PC-9 (cell line): ENCODE measurements at regions not wholly inside any gene's neighbourhood (a gene's known extent, or its start where the extent isn't known, plus 50 kb on each side); places are given as distances from the start of the nearest gene placed in this dataset.

Experiments used
- BruUV-seq: library from RNA; stranded (reverse); fragments of 400-500 nt; replicated peaks from 2 replicates; lab custom pipeline; 2021; lab: Mats Ljungman, UMichigan
- CTCF ChIA-PET: fragments of 300-600 bp; sonication (Branson Sonifier 250); formaldehyde crosslinking; loops from one replicate; lab custom pipeline; 2022; ENCODE audit warnings: antibody characterized with exemption; lab: Charles Lee
- POLR2A ChIA-PET: fragments of 300-600 bp; sonication (Branson Sonifier 250); formaldehyde crosslinking; loops from one replicate; lab custom pipeline; 2022; ENCODE audit warnings: antibody characterized with exemption; ENCODE audit not compliant: unreplicated experiment; lab: Charles Lee
- DNase-seq, 2 experiments: peaks; one replicate each; pipeline versions ENCODE4 v3.0.0 to v3.0.0-alpha.2; 2015 to 2022; ENCODE audit warnings: mixed read lengths in 1 of 2
- H2AFZ ChIP-seq: fragments of 200-600 bp; sonication (generic); 2 replicates; pipeline ENCODE4 v1.8.1; 2017; ENCODE audit warnings: antibody characterized with exemption
- H3F3A ChIP-seq: fragments of 200-600 bp; sonication (generic); 2 replicates; pipeline ENCODE4 v1.8.1; 2017; ENCODE audit warnings: antibody characterized with exemption, mild to moderate bottlenecking, low read depth; ENCODE audit not compliant: insufficient read depth
- H3K27ac ChIP-seq: fragments of 200-600 bp; sonication (generic); 2 replicates; pipeline ENCODE4 v1.6.1; 2016; ENCODE audit warnings: mixed run types
- H3K27me3 ChIP-seq: fragments of 200-600 bp; sonication (generic); 2 replicates; pipeline ENCODE4 v1.6.1; 2016; ENCODE audit warnings: low read depth, mixed run types; ENCODE audit not compliant: insufficient read depth
- H3K36me3 ChIP-seq: fragments of 200-600 bp; sonication (generic); 2 replicates; pipeline ENCODE4 v1.6.1; 2016; ENCODE audit warnings: low read depth, mixed run types
- H3K4me1 ChIP-seq: fragments of 200-600 bp; sonication (generic); replicated peaks from 2 replicates; pipeline ENCODE4 v1.6.1; 2016; ENCODE audit warnings: mixed run types; ENCODE audit not compliant: insufficient read depth
- H3K4me2 ChIP-seq: fragments of 200-600 bp; sonication (generic); 2 replicates; pipeline ENCODE4 v1.6.1; 2017; ENCODE audit warnings: mixed run types
- H3K4me3 ChIP-seq: fragments of 200-600 bp; sonication (generic); 2 replicates; pipeline ENCODE4 v1.6.1; 2016; ENCODE audit warnings: mixed run types
- H3K79me2 ChIP-seq: fragments of 200-600 bp; sonication (generic); 2 replicates; pipeline ENCODE4 v1.6.1; 2017; ENCODE audit warnings: low read depth, mixed run types
- H3K9me2 ChIP-seq: fragments of 200-600 bp; sonication (generic); 2 replicates; pipeline ENCODE4 v1.8.1; 2017; ENCODE audit warnings: mild to moderate bottlenecking; ENCODE audit not compliant: insufficient read depth
- H3K9me3 ChIP-seq: fragments of 200-600 bp; sonication (generic); 2 replicates; pipeline ENCODE4 v1.8.1; 2016; ENCODE audit warnings: low read depth; ENCODE audit not compliant: insufficient read depth
- H4K20me1 ChIP-seq: fragments of 200-600 bp; sonication (generic); 2 replicates; pipeline ENCODE4 v1.8.1; 2017; ENCODE audit not compliant: insufficient read depth
- CTCF ChIP-seq: fragments of 200-600 bp; sonication (generic); conservative IDR thresholded peaks from 2 replicates; pipeline ENCODE4 v1.6.1; 2017; ENCODE audit warnings: mixed run types, antibody characterized with exemption, mild to moderate bottlenecking, moderate library complexity
- EZH2 ChIP-seq: fragments of 200-600 bp; sonication (generic); IDR thresholded peaks from 2 replicates; pipeline ENCODE4 v1.8.0; 2017; ENCODE audit warnings: antibody characterized with exemption, low read depth
- intact Hi-C: fragments of 100-400 bp; cut with micrococcal nuclease; formaldehyde crosslinking; loops from one replicate; pipeline ENCODE4 v1.10.0; 2022; ENCODE audit not compliant: unreplicated experiment

- H3K27me3 ChIP-seq, result no peaks in the 10 kb centered on the region
- ChIA-PET POLR2A (interaction anchor here (0.6 kb wide), 1 partner anchor 1330 kb away, joined by 3 read pairs; no protein-coding TSS in a partner anchor), CTCF (no interaction called here)
- no peaks in the 10 kb centered on the region for H3K79me2 ChIP-seq
- no peaks in the 10 kb centered on the region for H3F3A ChIP-seq
- intact Hi-C loops, result no loop called here
- DNase-seq, result peak in 1 of 2 experiments; percentile 42
- H3K9me2 ChIP-seq, result no peaks in the 10 kb centered on the region
- H3K9me3 ChIP-seq, result no peaks in the 10 kb centered on the region
- H3K36me3 ChIP-seq, result no peaks in the 10 kb centered on the region
- no peak overlapping the region for H3K4me2 ChIP-seq
- H2AFZ ChIP-seq, result no peak overlapping the region
- BruUV-seq, result no TSS peak
- H3K4me3 ChIP-seq, result no peak overlapping the region
- TF ChIP-seq CTCF, result no peak
- no peak for TF ChIP-seq EZH2
- H3K27ac ChIP-seq, result no peak overlapping the region
- H4K20me1 ChIP-seq, result no peaks in the 10 kb centered on the region
- no peaks in the 10 kb centered on the region for H3K4me1 ChIP-seq
Observed at GRCh38 chr1:191022856-191023255, 545.2 kb upstream of the BRINP3 start.

GRCh38 chr1:191025896-191026642 is 548.4 kb upstream of the BRINP3 start:
- POLR2A ChIA-PET, result no interaction called here
- intact Hi-C loops, result no loop called here
- no peaks in the 10 kb centered on the region for H3K4me1 ChIP-seq

GRCh38 chr1:191026828-191027227 is 549.2 kb upstream of the BRINP3 start:
- no peaks in the 10 kb centered on the region for H3F3A ChIP-seq
- intact Hi-C loops, result no loop called here
- CTCF ChIA-PET, result no interaction called here
- TF ChIP-seq CTCF (no peak), EZH2 (no peak)
- POLR2A ChIA-PET, result no interaction called here
- H4K20me1 ChIP-seq, result no peaks in the 10 kb centered on the region
- no peaks in the 10 kb centered on the region for H3K9me2 ChIP-seq
- no peaks in the 10 kb centered on the region for H3K36me3 ChIP-seq
- no peak overlapping the region for H2AFZ ChIP-seq
- H3K27ac ChIP-seq, result no peak overlapping the region
- no peak overlapping the region for H3K4me3 ChIP-seq
- DNase-seq, result no peak
- H3K79me2 ChIP-seq, result no peaks in the 10 kb centered on the region
- no TSS peak for BruUV-seq
- H3K4me1 ChIP-seq, result no peaks in the 10 kb centered on the region
- H3K27me3 ChIP-seq, result no peaks in the 10 kb centered on the region
- H3K4me2 ChIP-seq, result no peak overlapping the region
- no peaks in the 10 kb centered on the region for H3K9me3 ChIP-seq

More at GRCh38 chr1:191025896-191026642, 548.4 kb upstream of the BRINP3 start:
- Histone ChIP-seq H3K9me2 (no peaks in the 10 kb centered on the region), H3K27me3 (no peaks in the 10 kb centered on the region), H3K9me3 (no peaks in the 10 kb centered on the region), H3K79me2 (no peaks in the 10 kb centered on the region), H3K4me2 (no peak overlapping the region), H3F3A (no peaks in the 10 kb centered on the region), H2AFZ (no peak overlapping the region), H3K36me3 (no peaks in the 10 kb centered on the region), H4K20me1 (no peaks in the 10 kb centered on the region), H3K27ac (no peak overlapping the region), H3K4me3 (no peak overlapping the region)
- no TSS peak for BruUV-seq
- CTCF ChIA-PET, result no interaction called here
- DNase-seq, result no peak
- TF ChIP-seq CTCF, result no peak
